Gastrocnemius medialis (tissue), 4 donors: ENCODE measurements at regions not wholly inside any gene's neighbourhood (a gene's known extent, or its start where the extent isn't known, plus 50 kb on each side); places are given as distances from the start of the nearest gene placed in this dataset.
"Not testable (repeated sequence)": the region's sequence is repeated elsewhere in the genome, so short reads cannot be mapped to it uniquely, and the experiment has no call there.

Experiments
- POLR2A ChIP-seq, 2 donors: fragments of 450-650 bp; IDR thresholded peaks; one replicate each; pipeline ENCODE4 v1.6.1; 2017; ENCODE audit warnings: antibody characterized with exemption in 2 of 2, mild to moderate bottlenecking in 2 of 2, moderate library complexity in 2 of 2
- TF ChIP-seq, protein P1 (sequence below), 5 experiments: fragments of 450-650 bp in 3 of 5; fragments of 200-600 bp in 2 of 5; sonication (generic) in 2 of 5; IDR thresholded peaks in 4 of 5; conservative IDR thresholded peaks in 1 of 5; 1 replicate in 4 of 5; 2 replicates in 1 of 5; pipeline ENCODE4 v1.5.1; 2016 to 2019; ENCODE audit warnings: antibody characterized with exemption in 5 of 5, mild to moderate bottlenecking in 3 of 5, moderate library complexity in 3 of 5

DNA sequence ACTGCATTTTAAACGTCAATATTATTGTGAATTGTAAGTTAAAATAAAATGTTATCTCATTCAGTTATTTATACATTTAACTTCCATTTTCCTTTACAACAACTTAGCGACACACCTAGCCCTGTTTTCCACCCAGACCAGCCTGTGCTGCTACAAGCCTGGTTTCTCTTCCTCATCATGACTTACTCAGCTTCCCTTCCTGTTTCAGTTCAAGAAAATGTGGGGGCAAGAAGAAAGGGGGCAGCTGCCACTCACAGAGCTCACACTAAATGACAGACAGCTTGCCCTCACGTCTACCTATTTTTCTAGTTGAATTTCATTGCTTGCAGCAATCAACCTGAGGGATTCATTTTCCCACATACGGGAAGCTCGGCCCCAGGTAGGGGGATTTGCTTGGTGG, 185.8 kb upstream of the POTEB2 start:
- TF ChIP-seq, protein P1, sequence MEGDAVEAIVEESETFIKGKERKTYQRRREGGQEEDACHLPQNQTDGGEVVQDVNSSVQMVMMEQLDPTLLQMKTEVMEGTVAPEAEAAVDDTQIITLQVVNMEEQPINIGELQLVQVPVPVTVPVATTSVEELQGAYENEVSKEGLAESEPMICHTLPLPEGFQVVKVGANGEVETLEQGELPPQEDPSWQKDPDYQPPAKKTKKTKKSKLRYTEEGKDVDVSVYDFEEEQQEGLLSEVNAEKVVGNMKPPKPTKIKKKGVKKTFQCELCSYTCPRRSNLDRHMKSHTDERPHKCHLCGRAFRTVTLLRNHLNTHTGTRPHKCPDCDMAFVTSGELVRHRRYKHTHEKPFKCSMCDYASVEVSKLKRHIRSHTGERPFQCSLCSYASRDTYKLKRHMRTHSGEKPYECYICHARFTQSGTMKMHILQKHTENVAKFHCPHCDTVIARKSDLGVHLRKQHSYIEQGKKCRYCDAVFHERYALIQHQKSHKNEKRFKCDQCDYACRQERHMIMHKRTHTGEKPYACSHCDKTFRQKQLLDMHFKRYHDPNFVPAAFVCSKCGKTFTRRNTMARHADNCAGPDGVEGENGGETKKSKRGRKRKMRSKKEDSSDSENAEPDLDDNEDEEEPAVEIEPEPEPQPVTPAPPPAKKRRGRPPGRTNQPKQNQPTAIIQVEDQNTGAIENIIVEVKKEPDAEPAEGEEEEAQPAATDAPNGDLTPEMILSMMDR (IDR thresholded peaks at IDR 0.05 in 4 of 5, conservative IDR thresholded peaks at IDR 0.05 in 1 of 5), result not testable (repeated sequence)
- TF ChIP-seq POLR2A (IDR thresholded peaks at IDR 0.05), result not testable (repeated sequence)
